ENCODE measurements at regions not wholly inside any gene's neighbourhood (a gene's known extent, or its start where the extent isn't known, plus 50 kb on each side); places are given as distances from the start of the nearest gene placed in this dataset.

- no peak for TF ChIP-seq REST (IDR thresholded peaks at IDR 0.05; ENCODE audit: insufficient read depth in 1 of 2, low read depth in 2 of 2, low read length in 2 of 2)
These were observed 94.7 kb upstream of the SRD5A3 start for GRCh38 chr4:55251342-55251741.

DNA sequence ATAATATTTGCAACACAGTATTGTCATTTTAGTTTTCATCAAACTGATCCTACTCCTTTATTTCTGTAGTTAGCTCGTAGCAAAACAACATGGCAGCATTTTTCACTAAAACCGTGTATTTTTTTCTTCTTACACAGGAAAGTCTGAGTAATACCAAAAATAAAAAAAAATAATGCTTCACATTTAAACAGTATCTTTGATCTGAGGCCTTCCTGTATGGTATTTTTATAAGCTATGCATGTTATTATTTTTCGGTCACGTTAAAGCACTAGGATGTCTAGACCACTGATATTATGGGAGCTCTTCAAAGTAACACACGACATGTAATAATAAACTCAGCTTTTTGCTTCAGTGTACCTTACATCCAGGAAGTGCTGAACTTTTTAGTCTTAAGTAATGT, 94.1 kb upstream of the SRD5A3 start:
- TF ChIP-seq POLR2AphosphoS5 (IDR thresholded peaks at IDR 0.05; ENCODE audit: low read depth, low read length) (no peak), TAF1 (IDR thresholded peaks at IDR 0.05; ENCODE audit: borderline replicate concordance, insufficient read depth, low read length) (no peak), SIN3A (IDR thresholded peaks at IDR 0.05; ENCODE audit: borderline replicate concordance, insufficient read depth, low read length) (no peak), REST (IDR thresholded peaks at IDR 0.05; ENCODE audit: insufficient read depth in 1 of 2, low read depth in 2 of 2, low read length in 2 of 2) (no peak), FOXP2 (optimal IDR thresholded peaks at IDR 0.05; ENCODE audit: borderline replicate concordance, extremely low read depth, extremely low read length, insufficient read depth) (no peak)

DNA sequence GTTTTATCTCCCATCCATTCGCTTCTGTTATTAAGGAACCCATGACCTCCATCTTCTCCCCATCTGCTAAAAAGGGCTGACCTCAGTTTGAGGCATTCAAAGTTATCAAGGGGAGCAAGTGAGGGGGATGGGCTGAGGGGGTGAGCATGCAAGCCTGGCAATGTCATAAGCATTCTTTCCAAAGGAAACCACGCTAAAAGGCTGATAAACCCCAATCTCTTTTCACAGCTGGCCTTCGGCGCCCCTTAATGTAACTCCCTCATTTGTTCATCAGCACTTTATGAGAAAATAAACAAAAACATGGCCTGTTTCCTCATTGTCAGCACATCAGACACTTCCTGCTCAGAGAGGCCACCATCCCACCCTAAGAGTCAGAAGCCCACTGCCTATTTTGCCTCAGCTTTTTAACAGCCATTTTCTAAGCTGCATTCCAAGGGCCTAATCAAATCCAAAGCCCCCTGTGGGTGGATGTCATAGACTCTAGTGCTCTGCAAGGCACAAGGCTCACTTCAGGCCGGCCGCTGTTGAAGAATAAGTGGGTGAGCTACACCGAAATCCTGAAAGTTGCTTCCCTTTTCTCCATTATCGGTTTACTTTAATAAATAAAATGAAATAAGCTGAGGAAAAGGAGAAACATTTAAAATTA, 92.0 kb upstream of the SRD5A3 start:
- TF ChIP-seq POLR2AphosphoS5 (IDR thresholded peaks at IDR 0.05; ENCODE audit: low read depth, low read length): no peak
- TF ChIP-seq SIN3A (IDR thresholded peaks at IDR 0.05; ENCODE audit: borderline replicate concordance, insufficient read depth, low read length): no peak
- no peak for TF ChIP-seq REST (IDR thresholded peaks at IDR 0.05; ENCODE audit: insufficient read depth in 1 of 2, low read depth in 2 of 2, low read length in 2 of 2)
- TF ChIP-seq TAF1 (IDR thresholded peaks at IDR 0.05; ENCODE audit: borderline replicate concordance, insufficient read depth, low read length): no peak
- TF ChIP-seq FOXP2 (optimal IDR thresholded peaks at IDR 0.05; ENCODE audit: borderline replicate concordance, extremely low read depth, extremely low read length, insufficient read depth): no peak

DNA sequence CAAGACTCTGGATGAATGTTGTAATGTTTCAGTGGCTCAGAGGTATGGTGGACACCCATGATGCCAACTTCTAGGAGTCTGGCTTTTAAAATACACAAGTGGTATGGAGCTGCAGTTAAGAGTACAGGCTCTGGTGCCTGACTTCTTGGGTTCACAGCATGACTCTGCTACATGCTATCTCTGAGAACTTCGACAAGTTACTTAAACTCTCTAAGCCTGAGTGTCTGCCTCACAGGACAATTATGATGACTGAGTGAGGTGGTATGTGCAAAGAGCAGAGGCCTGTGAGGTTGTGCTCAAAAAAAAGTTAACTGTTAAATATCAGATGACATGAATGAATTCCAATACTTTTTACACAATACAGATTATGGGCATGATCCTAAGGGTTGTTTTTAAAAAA, 90.9 kb upstream of the SRD5A3 start:
- TF ChIP-seq REST (IDR thresholded peaks at IDR 0.05; ENCODE audit: insufficient read depth in 1 of 2, low read depth in 2 of 2, low read length in 2 of 2) (no peak), SIN3A (IDR thresholded peaks at IDR 0.05; ENCODE audit: borderline replicate concordance, insufficient read depth, low read length) (no peak), POLR2AphosphoS5 (IDR thresholded peaks at IDR 0.05; ENCODE audit: low read depth, low read length) (no peak), FOXP2 (optimal IDR thresholded peaks at IDR 0.05; ENCODE audit: borderline replicate concordance, extremely low read depth, extremely low read length, insufficient read depth) (no peak), TAF1 (IDR thresholded peaks at IDR 0.05; ENCODE audit: borderline replicate concordance, insufficient read depth, low read length) (no peak)

- TF ChIP-seq FOXP2 (optimal IDR thresholded peaks at IDR 0.05; ENCODE audit: borderline replicate concordance, extremely low read depth, extremely low read length, insufficient read depth) (no peak), TAF1 (IDR thresholded peaks at IDR 0.05; ENCODE audit: borderline replicate concordance, insufficient read depth, low read length) (no peak), POLR2AphosphoS5 (IDR thresholded peaks at IDR 0.05; ENCODE audit: low read depth, low read length) (no peak), SIN3A (IDR thresholded peaks at IDR 0.05; ENCODE audit: borderline replicate concordance, insufficient read depth, low read length) (no peak), REST (IDR thresholded peaks at IDR 0.05; ENCODE audit: insufficient read depth in 1 of 2, low read depth in 2 of 2, low read length in 2 of 2) (no peak)
These were observed 89.3 kb upstream of the SRD5A3 start for GRCh38 chr4:55256787-55257186.

Data from PFSK-1 (cell line).